GM12874 (cell line): ENCODE measurements at regions not wholly inside any gene's neighbourhood (a gene's known extent, or its start where the extent isn't known, plus 50 kb on each side); places are given as distances from the start of the nearest gene placed in this dataset.

ENCODE experiments used
- TF ChIP-seq, protein P1 (sequence below): IDR thresholded peaks from 2 replicates; pipeline ENCODE4 v1.5.1; 2011; ENCODE audit warnings: low read depth, mild to moderate bottlenecking, control low read depth, low read length, moderate library complexity; ENCODE audit not compliant: insufficient read depth

DNA sequence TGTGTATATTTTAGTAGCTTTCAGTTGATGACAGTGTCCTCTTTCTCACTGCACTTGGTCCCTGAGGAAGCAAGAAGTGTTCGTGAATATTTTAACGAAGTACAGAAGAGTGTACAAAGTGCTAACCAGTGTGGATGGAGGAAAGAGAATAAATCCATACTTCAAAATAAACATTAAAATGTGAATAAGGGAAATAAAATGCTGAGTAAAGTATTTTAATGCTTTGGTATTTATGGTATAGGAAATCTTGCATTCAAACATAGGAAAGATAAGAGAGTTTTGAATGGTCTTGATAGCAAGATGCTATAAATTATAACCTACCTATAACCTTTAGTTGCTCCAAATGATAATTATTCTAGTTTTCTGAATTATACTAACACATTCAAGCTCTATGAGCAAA, 493.4 kb upstream of the EYS start:
- TF ChIP-seq, protein P1, sequence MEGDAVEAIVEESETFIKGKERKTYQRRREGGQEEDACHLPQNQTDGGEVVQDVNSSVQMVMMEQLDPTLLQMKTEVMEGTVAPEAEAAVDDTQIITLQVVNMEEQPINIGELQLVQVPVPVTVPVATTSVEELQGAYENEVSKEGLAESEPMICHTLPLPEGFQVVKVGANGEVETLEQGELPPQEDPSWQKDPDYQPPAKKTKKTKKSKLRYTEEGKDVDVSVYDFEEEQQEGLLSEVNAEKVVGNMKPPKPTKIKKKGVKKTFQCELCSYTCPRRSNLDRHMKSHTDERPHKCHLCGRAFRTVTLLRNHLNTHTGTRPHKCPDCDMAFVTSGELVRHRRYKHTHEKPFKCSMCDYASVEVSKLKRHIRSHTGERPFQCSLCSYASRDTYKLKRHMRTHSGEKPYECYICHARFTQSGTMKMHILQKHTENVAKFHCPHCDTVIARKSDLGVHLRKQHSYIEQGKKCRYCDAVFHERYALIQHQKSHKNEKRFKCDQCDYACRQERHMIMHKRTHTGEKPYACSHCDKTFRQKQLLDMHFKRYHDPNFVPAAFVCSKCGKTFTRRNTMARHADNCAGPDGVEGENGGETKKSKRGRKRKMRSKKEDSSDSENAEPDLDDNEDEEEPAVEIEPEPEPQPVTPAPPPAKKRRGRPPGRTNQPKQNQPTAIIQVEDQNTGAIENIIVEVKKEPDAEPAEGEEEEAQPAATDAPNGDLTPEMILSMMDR, result no peak

DNA sequence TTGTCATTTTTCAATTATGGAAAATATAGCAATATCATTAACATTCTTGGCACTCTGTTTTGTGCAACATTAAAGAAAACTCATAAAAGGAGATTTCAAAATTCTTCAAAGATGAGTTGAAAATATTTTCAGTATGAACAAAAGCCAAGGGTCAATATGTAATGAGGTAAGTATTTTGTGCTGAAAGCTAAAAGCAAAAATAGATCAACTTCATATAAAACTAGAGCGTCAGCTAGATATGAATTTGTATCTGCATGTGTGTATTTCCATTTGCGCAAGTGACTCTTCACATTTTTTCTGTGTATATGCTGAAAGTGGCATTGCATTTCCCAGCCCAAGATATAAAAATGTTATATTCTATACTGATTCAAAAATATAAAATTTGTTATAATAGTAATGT, 492.1 kb upstream of the EYS start:
- TF ChIP-seq, protein P1, result no peak

- TF ChIP-seq, protein P1, result no peak
Measured at GRCh38 chr6:66198062-66198624, 491.1 kb upstream of the EYS start.

GRCh38 chr6:66190858-66191257, 483.8 kb upstream of the EYS start:
- TF ChIP-seq, protein P1, result no peak

- TF ChIP-seq, protein P1, result no peak
Measured at GRCh38 chr6:66189915-66190314, 482.9 kb upstream of the EYS start.

- TF ChIP-seq, protein P1, result no peak
Measured at GRCh38 chr6:66186756-66187155, 479.7 kb upstream of the EYS start.

- TF ChIP-seq, protein P1, result no peak
Measured at GRCh38 chr6:66184091-66184490, 477.1 kb upstream of the EYS start.

DNA sequence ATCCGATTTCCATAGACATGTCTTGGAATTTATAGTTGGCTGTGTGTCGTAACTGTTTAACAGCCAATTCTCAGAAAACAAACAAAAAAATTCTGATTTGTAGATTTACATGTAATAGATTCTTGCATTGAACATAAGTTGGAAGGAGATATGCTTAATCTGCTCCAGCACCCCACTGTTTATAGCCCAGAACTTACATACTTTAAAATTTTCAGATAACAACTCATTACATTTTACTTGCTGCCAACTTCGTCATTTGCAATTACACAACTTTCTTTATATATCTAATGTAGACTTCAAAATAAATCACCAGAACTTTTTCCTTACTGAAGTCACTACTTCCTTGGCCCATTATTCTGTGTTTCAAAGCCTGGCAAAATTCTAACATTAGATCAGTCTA, 472.3 kb upstream of the EYS start:
- TF ChIP-seq, protein P1, result no peak
